Natural killer cell treated with Interleukin-12 subunit alpha and Interleukin-12 subunit beta and Interleukin-15 and Interleukin-18, amount 100 ng/mL, for 72 hours (primary cell): ENCODE measurements at regions not wholly inside any gene's neighbourhood (a gene's known extent, or its start where the extent isn't known, plus 50 kb on each side); places are given as distances from the start of the nearest gene placed in this dataset.

Experiments
- ATAC-seq, 2 donors: fragments of 150-1000 bp; cut with Tn5 transposase in 1 of 2; sonication (Bioruptor Pico), chemical (Tn5 transposase) in 1 of 2; 2 replicates each; pipeline ENCODE4 v1.10.0; 2021
- DNase-seq: peaks from one replicate; pipeline ENCODE4 v3.0.0; 2022; ENCODE audit warnings: low spot score
- H3K27ac Mint-ChIP-seq, 2 donors: 1 replicate in 1 of 2; 2 replicates in 1 of 2; pipeline ENCODE4 v1.8.0; 2022; ENCODE audit warnings: mixed read lengths in 2 of 2, mild to moderate bottlenecking in 1 of 2, moderate library complexity in 1 of 2
- H3K27me3 Mint-ChIP-seq, 2 donors: 1 replicate in 1 of 2; 2 replicates in 1 of 2; pipeline ENCODE4 v1.8.0; 2022; ENCODE audit warnings: mixed read lengths in 2 of 2
- H3K36me3 Mint-ChIP-seq: one replicate; pipeline ENCODE4 v1.8.0; 2022; ENCODE audit warnings: mixed read lengths
- H3K4me1 Mint-ChIP-seq, 2 donors: 1 replicate in 1 of 2; 2 replicates in 1 of 2; pipeline ENCODE4 v1.8.0; 2022; ENCODE audit warnings: low read depth in 2 of 2, mixed read lengths in 2 of 2, mild to moderate bottlenecking in 1 of 2
- H3K4me3 Mint-ChIP-seq: one replicate; pipeline ENCODE4 v1.8.0; 2022; ENCODE audit warnings: mixed read lengths
- H3K9me3 Mint-ChIP-seq: 2 replicates; pipeline ENCODE4 v1.8.0; 2022; ENCODE audit warnings: mixed read lengths

- ATAC-seq, result peak in 1 of 2 donors; percentile 15
- no peak overlapping the region for H3K27ac Mint-ChIP-seq
- peaks cover 0 to 2% of the 10 kb centered on the region in 2 donors for H3K27me3 Mint-ChIP-seq
- DNase-seq, result no peak
- no peaks in the 10 kb centered on the region for H3K4me1 Mint-ChIP-seq
- H3K36me3 Mint-ChIP-seq, result no peaks in the 10 kb centered on the region
- H3K4me3 Mint-ChIP-seq, result no peak overlapping the region
- H3K9me3 Mint-ChIP-seq, result no peaks in the 10 kb centered on the region
These were observed 146.8 kb downstream of the HMGN5 start for GRCh38 chrX:81054904-81055303.

- no peak overlapping the region for H3K4me3 Mint-ChIP-seq
- no peaks in the 10 kb centered on the region for H3K36me3 Mint-ChIP-seq
- peaks cover 4% of the 10 kb centered on the region for H3K9me3 Mint-ChIP-seq
- peaks cover 0 to 3% of the 10 kb centered on the region in 2 donors for H3K27me3 Mint-ChIP-seq
- no peak for ATAC-seq
- H3K27ac Mint-ChIP-seq, result no peak overlapping the region
- no peak for DNase-seq
- no peaks in the 10 kb centered on the region for H3K4me1 Mint-ChIP-seq
These were observed 180.2 kb downstream of the HMGN5 start for GRCh38 chrX:81021478-81021877.

GRCh38 chrX:81003491-81004185 lies 194.0 kb upstream of the BRWD3 start:
- H3K27me3 Mint-ChIP-seq, result peaks cover 0 to 3% of the 10 kb centered on the region in 2 donors
- no peaks in the 10 kb centered on the region for H3K36me3 Mint-ChIP-seq
- DNase-seq (no peak), ATAC-seq (no peak)
- H3K27ac Mint-ChIP-seq, result no peak overlapping the region
- no peaks in the 10 kb centered on the region for H3K4me1 Mint-ChIP-seq
- H3K9me3 Mint-ChIP-seq, result peaks cover 5% of the 10 kb centered on the region
- H3K4me3 Mint-ChIP-seq, result no peak overlapping the region

GRCh38 chrX:80984118-80984517 lies 174.4 kb upstream of the BRWD3 start:
- DNase-seq (no peak), ATAC-seq (no peak)
- Mint-ChIP-seq H3K4me3 (no peak overlapping the region), H3K27me3 (peaks cover 0 to 4% of the 10 kb centered on the region in 2 donors), H3K9me3 (peaks cover 18% of the 10 kb centered on the region), H3K36me3 (no peaks in the 10 kb centered on the region), H3K27ac (no peak overlapping the region), H3K4me1 (no peaks in the 10 kb centered on the region)
